ENCODE measurements at regions not wholly inside any gene's neighbourhood (a gene's known extent, or its start where the extent isn't known, plus 50 kb on each side); places are given as distances from the start of the nearest gene placed in this dataset.
"Not testable (repeated sequence)": the region's sequence is repeated elsewhere in the genome, so short reads cannot be mapped to it uniquely, and the experiment has no call there.

GRCh38 chr2:180927030-180927686, 53.2 kb upstream of the UBE2E3 start:
- DNase-seq: no peak

GRCh38 chr2:180925700-180926099, 54.7 kb upstream of the UBE2E3 start:
- no peak for DNase-seq

- no peak for DNase-seq
Observed at GRCh38 chr2:180924063-180924462, 56.3 kb upstream of the UBE2E3 start.

- DNase-seq: no peak
Observed at GRCh38 chr2:180910831-180911665, 69.4 kb upstream of the UBE2E3 start.

- DNase-seq: peak; percentile 9
Observed at GRCh38 chr2:180907731-180908130, 72.7 kb upstream of the UBE2E3 start.

- DNase-seq: no peak
Observed at GRCh38 chr2:180905461-180905860, 74.9 kb upstream of the UBE2E3 start.

GRCh38 chr2:180905002-180905401, 75.4 kb upstream of the UBE2E3 start:
- DNase-seq: no peak

- no peak for DNase-seq
Observed at GRCh38 chr2:180901331-180901730, 79.1 kb upstream of the UBE2E3 start.

GRCh38 chr2:180893752-180894151, 86.7 kb upstream of the UBE2E3 start:
- no peak for DNase-seq

GRCh38 chr2:180892091-180892490, 88.3 kb upstream of the UBE2E3 start:
- no peak for DNase-seq

GRCh38 chr2:180891360-180891759, 89.0 kb upstream of the UBE2E3 start:
- no peak for DNase-seq

- no peak for DNase-seq
Observed at GRCh38 chr2:180890781-180891180, 89.6 kb upstream of the UBE2E3 start.

GRCh38 chr2:180882959-180883358, 97.4 kb upstream of the UBE2E3 start:
- DNase-seq: no peak

- DNase-seq: no peak
Observed at GRCh38 chr2:180876506-180876905, 103.9 kb upstream of the UBE2E3 start.

GRCh38 chr2:180873219-180873618, 107.2 kb upstream of the UBE2E3 start:
- no peak for DNase-seq

- DNase-seq: not testable (repeated sequence)
Observed at GRCh38 chr2:180872781-180873180, 107.6 kb upstream of the UBE2E3 start.

- no peak for DNase-seq
Observed at GRCh38 chr2:180872255-180872654, 108.2 kb upstream of the UBE2E3 start.

GRCh38 chr2:180871649-180872048, 108.8 kb upstream of the UBE2E3 start:
- no peak for DNase-seq

GRCh38 chr2:180849851-180850250, 130.6 kb upstream of the UBE2E3 start:
- no peak for DNase-seq

- no peak for DNase-seq
Observed at GRCh38 chr2:180848393-180848792, 132.0 kb upstream of the UBE2E3 start.

- no peak for DNase-seq
Observed at GRCh38 chr2:180846756-180847472, 133.5 kb upstream of the UBE2E3 start.

- no peak for DNase-seq
Observed at GRCh38 chr2:180842461-180842860, 137.9 kb upstream of the UBE2E3 start.

GRCh38 chr2:180840641-180841040, 139.8 kb upstream of the UBE2E3 start:
- no peak for DNase-seq

- no peak for DNase-seq
Observed at GRCh38 chr2:180829836-180830235, 150.6 kb upstream of the UBE2E3 start.

Data from T1000 (cell line).